HG03520 (cell line): ENCODE measurements at regions not wholly inside any gene's neighbourhood (a gene's known extent, or its start where the extent isn't known, plus 50 kb on each side); places are given as distances from the start of the nearest gene placed in this dataset.

Source experiments
- ATAC-seq: cut with Tn5 transposase; IDR thresholded peaks from one replicate; pipeline ENCODE4 v1.9.1; 2021; ENCODE audit warnings: mild to moderate bottlenecking, moderate library complexity; ENCODE audit not compliant: unreplicated experiment

DNA sequence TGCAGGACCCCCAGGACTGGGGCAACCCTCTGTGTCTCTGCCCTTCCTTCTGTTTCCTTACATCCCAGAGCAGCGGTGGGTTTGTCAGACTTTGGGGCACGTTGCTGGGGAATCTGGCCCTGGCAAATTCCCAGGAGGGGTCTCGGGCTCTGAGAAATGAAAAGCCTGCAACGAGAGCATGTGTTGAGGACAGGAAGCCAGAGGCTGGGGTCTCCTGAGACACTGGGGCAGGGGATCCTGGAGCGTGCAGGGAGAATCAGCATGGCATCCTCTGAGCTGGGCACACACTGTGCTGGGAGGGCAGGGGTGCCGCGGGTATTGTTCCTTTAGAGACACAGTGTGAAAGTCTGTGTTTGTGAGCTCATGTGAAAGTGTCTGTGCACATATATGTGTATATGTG is 279.9 kb upstream of the PPP2R2D start:
- no peak for ATAC-seq

DNA sequence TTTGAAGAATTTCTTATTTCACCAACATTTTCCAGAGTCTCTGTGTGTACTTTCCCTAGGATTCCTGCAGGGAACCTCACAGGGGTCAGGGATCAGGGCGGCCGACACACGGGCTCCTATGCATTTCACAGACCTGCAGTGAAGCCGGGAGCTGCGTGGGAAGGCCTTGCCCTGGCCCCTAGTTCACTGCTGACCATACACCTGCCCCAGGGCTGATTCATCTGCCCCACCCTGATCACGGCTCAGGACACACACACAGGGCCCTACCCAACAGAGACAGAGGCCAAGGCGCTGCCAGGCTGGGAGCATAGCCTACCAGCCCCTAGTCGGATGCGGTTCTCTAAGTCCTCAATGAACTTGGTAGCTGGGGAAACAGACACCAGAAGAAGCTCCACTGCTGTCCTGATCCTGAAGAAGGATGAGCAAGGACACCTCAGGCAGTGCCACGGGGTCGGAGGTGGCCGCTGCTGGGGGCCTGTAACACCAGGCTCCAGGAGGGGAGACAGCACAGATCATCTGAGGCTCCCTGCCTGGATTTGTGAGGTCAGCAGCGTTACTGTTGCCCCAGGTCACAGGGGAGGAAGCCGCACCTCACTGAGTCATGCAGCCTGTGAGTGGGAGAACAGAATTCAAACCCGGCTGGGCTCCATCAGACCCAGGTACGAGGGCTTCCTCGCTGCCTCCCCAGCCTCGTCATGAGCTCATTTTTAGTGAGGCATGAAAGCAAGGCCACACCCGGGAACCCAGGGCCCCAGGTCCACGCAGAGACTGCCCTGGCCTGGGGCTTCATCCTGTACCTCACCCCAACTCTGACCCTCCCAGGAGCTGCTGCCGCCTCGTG is 278.8 kb upstream of the PPP2R2D start:
- no peak for ATAC-seq

DNA sequence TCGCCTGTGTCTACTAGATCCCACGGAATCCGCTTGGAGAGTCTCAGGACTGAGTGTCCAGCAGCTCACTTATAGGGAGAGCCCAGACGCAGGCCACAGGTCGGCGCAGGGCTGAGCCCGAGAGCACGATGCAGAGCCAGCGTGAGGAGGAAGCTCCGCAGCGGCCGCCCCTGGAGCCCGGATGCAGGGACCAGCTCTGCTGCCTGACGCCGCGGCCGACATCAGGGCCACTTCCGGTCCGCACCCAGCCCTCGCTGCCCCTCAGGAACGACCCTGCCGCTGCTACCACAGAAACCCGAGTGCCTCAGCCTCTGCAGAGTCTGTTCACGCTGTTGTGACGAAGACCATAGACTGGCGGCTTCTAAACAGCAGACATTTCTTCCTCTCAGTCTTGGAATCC is 275.8 kb upstream of the PPP2R2D start:
- ATAC-seq: no peak

DNA sequence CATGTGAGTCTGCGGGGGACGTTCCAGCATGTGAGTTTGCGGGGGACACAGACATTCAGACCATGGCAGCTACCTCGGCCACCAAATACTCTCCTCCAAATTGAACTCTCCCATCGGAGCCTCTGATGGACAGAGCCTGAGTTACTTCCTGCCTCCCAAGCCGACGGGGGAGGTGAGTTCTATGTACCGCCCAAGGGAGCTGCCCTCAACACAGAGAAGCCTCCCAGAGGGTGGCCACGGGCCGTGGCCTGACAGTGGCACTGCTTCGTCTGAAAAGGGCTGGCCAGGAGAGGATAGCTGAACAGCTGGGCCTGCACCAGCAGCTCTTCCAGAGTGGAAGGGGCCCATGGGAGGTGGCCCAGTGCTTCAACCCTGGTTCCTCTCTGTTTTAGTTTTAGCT is 274.5 kb upstream of the PPP2R2D start:
- no peak for ATAC-seq

DNA sequence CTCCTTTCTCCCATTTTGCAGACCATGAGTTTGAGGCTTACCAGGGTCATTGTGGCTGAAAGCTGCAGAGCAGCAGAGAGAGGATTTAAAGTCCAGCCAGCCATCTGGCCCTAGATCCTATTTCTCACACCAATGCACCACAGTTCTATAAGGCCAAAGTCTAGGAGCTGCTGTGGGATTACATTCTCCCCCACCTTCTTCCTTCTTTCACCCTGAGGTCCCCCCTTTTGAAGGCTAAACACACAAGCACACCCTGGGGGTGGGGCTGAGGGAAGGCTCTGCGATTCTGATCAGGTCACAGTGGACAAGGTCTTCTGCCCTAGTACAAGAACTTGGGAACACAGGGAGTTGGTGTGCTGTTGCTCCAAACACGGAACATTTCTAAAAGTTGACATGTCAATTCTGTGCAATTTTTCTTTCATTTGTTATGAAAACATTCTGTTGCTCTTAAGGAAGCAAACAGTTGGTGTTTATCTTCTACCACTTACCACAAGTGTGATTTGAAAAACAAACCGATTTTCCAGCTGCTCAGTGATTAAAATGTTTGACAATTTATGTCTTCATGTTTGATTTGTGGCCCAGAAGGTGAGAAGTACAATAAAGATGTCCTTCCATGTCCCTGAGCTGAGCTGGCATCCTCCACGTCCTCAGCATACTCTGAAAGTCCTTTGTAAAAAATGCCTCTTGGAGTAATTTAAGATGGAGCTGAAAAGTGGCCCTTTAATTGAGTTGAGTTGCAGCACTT is 271.6 kb upstream of the PPP2R2D start:
- ATAC-seq: no peak

DNA sequence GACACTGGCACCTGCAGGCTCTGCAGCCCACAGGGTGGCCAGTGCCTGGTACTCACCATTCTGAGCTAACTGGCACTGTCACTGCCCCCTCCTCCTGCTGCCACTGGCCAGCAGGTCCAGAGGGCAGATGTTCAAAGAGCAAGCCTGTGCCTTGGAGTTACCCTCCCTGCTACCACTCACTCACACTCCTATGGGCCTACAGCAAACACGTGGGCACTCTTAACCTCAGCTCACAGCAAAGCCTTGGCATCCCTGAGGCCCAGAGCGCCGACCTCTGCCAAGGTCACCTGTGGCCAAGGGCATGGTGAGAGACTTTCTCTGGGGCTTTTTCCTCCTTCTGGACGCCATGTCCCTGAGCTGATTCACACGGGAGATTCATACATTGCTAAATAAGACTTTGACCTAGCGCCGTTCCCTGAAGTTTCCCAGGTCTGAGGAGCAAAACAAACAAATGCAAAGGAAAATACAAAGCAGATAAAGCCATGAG is 270.0 kb upstream of the PPP2R2D start:
- no peak for ATAC-seq

DNA sequence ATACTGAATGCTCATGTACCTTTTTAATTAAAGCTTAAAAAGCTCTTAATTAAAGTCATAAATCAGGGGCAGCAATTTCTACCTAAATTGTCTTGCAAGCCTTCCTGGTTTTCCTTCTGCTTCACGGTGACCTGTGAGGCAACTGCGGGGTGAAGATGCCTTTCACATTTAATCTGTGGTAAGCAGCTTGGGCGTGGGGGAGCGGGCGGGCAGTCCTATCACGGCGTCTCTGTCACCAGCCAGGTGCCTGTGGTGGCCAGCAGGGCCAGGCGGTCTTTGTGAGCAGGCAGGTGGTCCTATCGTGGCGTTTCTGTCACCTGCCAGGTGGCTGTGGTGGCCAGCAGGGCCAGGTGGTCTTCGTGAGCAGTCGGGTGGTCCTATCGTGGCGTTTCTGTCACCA is 269.2 kb upstream of the PPP2R2D start:
- ATAC-seq: no peak

DNA sequence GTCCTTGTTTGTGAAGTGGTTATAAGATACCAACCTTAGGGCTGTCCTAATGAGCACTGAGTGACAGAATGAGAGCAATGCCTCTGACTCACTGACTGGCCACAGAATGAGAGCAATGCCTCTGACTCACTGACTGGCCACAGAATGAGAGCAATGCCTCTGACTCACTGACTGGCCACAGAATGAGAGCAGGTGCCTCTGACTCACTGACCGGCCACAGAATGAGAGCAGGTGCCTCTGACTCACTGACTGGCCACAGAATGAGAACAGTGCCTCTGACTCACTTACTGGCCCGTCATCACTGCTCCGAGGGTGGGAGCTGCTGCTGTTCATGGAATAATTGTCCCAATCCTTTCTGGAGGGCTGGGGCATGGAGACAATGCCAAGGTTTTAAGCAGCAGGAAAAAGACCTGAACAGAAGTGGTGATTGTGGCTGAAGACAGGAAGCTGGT is 265.2 kb upstream of the PPP2R2D start:
- no peak for ATAC-seq

DNA sequence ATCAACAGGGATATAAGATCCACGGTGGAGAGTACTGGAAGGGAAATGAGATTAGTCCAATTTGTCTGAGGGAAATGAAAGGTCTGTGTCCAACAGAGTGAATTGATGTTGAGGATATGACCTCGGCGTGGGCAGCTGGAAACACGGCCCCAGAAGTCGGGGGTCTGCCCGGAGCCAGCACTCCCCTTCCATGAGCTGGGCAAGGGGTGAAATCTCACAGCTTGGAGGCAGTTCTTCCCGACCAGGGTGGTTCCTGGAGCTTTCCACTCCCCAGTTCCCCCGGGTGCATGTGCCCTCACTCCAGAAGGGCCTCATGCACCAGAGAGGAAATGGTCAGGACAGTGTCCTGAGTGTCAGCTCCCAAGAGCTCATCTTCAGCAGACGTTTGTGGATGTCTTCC is 264.7 kb upstream of the PPP2R2D start:
- ATAC-seq: no peak

DNA sequence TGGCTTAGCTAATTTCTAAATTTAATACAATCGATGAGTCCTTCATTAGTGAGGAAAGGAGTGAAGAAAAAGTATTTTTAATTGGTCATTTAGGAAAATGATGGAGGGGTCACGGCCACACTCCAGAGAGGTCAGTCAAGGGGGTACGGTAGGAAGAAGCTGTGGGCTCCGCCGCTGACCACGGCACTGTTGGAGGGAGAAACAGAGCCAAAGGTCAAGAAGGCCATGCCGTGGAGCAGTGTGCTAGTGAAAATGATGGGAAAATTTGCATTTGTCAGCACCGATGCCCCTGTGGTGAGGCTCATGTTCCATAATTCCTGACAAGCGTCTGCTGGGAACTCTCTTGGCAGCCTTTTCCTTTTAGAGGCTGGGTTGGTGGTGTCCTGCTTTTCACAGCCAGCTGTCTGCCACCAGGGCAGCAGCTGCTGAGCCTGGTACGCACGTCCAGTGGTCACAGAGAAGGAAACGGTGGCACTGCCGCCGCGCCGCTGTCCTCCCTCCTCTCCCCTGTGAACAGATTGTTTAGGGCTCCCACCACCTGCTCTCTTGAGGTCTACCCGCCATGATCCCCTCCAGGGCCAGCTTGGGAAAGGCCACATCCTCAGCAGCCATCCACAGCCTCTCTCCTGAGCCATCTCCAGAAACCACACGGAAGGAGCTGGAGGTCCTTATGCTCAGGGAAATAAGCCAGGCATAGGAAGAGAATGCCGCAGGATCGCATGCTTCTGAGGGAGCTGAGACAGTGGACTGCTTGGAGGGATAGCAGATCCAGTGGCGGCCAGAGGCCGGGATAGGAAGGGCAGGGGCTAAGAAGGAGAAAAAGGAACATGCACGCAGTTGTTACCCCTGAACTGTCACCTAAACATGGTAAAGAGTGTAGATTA is 263.7 kb upstream of the PPP2R2D start:
- no peak for ATAC-seq

DNA sequence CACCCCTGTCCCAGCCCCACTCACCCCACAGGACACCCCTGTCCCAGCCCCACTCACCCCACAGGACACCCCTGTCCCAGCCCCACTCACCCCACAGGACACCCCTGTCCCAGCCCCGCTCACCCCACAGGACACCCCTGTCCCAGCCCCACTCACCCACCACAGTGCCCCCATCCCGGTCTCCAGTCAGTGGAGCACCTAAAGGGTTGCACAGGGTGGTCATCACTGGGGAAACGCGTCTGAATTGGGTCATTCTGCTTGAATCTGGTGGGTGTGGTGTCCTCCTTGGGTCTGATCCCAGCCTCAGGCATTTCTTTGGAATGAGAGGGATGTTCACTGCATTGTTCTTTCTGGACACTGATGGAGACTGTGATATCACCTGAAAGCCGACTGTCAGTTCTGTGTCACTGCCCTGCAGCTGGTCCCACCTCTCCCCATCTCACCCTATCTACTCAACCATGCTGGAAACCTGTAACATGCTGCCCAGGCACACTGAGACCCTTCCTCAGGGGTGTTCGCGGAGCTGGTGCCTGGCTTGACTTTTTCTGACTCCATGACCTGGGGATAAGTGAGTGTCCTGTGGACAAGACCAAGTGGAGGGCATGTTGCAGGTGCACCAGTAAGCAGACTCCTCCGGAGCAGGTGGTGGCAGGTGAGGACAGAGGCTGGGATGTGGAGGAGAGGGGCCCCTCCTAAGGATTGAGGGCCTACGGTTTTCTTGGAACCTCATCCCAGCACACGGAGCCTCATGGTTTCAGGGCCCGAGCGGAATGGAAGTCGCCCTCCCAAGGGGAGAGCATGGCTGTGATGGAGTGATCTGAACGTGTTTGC is 262.5 kb upstream of the PPP2R2D start:
- no peak for ATAC-seq

DNA sequence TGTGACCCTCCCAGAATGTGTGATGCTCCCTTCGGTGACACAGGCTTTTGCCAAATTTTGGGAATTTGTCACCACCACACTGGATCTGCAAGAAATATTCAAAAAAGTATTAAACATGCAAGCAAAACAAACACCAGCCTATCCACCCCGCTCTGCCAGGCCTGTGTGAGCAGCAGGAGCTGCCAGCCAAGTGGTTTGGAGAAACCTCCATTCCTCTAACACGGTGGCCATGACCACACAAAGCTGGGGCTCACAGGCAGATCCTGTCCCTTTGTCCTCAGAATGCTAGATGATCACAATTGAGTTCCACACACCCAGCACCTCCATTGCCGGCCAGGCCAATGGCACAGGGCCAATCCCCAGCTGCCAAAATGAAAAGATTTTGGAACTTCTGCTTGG is 261.9 kb upstream of the PPP2R2D start:
- ATAC-seq: no peak

DNA sequence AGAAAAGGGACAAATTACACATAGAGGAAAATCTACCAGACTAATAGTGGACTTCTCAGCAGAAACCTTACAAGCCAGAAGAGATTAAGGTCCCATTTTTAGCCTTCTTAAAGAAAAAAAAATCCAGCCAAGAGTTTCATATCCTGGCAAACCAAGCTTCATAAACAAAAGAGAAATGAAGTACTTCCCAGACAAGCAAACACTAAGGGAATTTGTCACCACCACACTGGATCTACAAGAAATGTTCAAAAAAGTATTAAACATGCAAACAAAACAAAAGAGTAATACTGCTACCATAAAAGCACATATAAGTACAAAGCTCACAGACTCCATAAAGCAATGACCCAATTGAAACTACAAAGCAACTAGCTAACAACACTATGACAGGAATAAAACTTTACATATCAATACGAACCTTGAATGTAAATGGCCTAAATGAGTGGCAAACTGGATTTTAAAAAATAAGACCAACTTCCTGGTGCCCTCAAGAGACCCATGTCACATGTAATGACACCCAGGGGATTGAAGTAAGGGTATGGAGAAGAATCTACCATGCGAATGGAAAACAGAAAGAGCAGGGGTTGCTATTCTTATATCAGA is 260.7 kb upstream of the PPP2R2D start:
- no peak for ATAC-seq

DNA sequence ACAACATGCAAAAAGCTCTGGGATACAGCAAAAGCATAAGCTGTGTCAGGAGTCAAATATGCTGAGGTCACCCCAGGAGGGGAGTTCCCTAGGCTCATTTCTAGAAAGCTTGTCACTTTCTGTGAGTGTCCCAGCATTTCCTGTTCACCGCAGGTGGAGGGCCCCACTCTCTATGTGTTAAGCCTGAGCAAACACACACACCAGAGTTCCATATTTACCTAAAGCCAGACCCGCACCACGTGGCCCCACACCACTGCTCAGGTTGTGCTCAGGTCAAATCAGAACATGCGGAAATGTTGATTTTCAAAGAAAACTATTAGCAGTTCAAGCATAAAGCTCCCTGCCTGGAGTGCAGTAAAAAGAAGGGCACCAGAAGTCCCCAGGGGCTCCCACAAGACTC is 259.6 kb upstream of the PPP2R2D start:
- peak; percentile 98 for ATAC-seq

DNA sequence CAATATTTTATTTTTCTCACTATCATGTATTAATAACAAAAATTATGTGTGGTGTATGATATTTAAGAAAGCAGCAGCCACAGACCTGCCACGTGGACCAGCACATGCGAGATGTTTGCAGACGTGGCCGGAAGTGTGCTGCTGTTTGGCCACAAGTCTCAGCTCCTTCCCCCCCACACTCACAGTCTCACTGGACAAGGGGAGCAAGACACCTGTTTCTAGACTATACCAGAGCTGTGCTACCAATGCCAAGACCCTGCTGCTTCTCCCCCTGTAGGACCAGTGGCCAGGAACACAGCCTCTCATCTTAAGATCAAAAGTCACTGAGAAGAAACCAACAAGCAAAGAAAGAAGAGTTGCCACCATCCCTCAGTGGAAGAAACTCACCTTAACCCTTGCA is 258.9 kb upstream of the PPP2R2D start:
- no peak for ATAC-seq

DNA sequence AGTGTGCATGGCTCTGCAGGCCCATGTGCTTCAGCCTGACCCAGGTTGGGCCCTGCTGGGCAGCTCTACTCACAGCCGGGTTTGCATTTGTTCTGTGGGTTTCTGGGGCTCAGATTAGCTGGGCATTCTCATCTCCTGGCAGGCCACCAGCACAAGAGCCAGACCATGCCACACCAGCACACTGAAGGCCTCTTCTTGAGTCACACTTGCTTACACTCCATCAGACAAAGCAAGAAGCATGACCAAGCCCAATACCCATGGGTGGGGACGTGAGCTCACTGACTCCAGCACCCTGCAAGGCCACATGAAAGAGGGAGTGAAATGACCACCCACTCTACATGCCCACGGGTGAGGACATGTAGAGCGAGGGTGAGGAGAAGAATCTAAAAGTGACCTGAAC is 257.8 kb upstream of the PPP2R2D start:
- ATAC-seq: no peak

DNA sequence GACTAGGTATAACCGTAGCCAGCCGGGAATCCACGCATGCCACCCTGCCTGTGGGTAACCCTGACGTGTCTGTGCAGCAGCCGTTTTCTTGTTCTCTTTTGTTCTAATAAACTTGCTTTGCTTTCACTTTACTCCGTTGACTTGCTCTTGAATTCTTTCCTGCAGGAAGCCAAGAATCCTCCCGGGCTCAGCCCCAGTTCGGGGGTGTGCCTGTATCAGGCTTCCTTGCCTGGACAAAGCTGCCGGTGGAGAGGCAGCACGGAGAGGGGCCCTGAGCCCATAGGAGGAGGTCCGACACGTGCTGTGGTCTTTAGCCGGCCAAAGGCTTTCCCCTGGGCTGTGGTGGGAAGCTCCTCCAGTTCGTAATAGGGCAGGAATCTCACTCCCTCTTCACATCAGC is 256.5 kb upstream of the PPP2R2D start:
- ATAC-seq: no peak

DNA sequence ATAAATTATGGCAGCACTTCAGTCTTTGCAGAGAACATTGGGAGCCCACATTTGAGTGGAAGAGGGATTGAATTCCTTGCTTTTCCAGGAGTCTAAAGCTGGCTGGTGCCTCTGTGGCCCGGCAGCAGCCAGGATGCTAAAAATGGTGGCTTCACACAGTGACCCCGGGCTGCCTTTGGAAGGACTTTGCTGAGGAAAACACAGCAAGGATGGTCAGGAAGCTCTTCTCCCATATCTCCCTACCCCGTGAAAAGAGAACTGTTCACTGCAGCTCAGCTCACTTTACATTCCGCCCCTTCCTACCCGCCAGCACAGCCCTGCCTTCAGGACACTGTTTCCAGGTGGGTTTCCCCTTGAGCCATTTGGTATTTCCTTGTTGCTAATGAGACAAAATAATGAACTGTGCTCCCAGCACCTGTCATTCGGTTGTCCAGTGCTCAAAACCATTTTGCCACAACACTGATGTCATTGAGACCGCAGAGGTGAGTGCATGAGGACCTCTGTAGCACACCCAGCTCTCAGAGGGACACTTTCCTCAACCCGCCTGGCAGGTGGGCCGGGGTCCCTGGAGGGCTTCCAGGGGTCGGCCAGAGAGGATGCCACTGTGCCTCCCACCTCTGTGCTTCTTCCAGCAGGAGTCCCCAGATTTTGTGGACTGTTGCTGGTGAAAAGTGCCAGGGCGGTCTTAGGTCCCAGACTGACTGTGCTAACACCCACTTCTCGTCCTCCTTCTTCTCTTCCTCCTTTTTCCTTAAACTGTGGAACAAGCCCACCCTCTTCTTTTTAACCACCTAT is 255.7 kb upstream of the PPP2R2D start:
- ATAC-seq: no peak

DNA sequence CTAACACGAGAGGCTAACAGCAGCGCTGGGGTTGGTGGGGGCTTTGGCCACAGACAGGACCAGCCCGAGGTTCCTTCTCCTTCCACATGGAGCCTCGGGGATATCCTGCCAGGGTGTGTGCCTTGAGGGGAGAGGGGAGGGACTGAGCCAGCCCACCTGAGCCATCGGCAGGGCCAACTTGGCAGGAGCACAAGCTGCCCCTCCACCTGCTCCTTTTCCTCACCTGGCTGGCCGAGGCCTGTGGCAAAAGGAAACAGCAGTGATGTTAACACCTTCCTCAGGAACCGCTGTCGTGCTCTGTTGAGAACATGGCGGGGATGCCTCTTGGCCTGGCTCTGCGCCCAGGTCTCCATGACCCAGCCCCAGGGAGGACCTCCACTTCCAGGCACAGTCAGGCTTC is 255.1 kb upstream of the PPP2R2D start:
- ATAC-seq: no peak
